Smooth muscle cell (in vitro differentiated cells): ENCODE measurements at regions not wholly inside any gene's neighbourhood (a gene's known extent, or its start where the extent isn't known, plus 50 kb on each side); places are given as distances from the start of the nearest gene placed in this dataset.

ENCODE experiments used
- DNase-seq: peaks from one replicate; lab custom pipeline; 2025; ENCODE audit not compliant: unreplicated experiment; lab: John Stamatoyannopoulos, UW
- H2AFZ ChIP-seq: fragments of 200-600 bp; sonication (generic); 2 replicates; pipeline ENCODE4 v1.6.0; 2016; ENCODE audit warnings: antibody characterized with exemption, low read depth, mild to moderate bottlenecking
- H3F3A ChIP-seq: fragments of 200-600 bp; sonication (generic); 2 replicates; pipeline ENCODE4 v1.6.0; 2017; ENCODE audit warnings: antibody characterized with exemption, low read depth
- H3K27ac ChIP-seq: fragments of 200-600 bp; sonication (generic); 2 replicates; pipeline ENCODE4 v1.5.1; 2016; ENCODE audit warnings: low read depth, mild to moderate bottlenecking
- H3K27me3 ChIP-seq: fragments of 200-600 bp; sonication (generic); 2 replicates; pipeline ENCODE4 v1.6.1; 2016; ENCODE audit warnings: low read depth, mild to moderate bottlenecking
- H3K36me3 ChIP-seq: fragments of 200-600 bp; sonication (generic); 2 replicates; pipeline ENCODE4 v1.5.1; 2016; ENCODE audit warnings: low read depth
- H3K4me1 ChIP-seq: fragments of 200-600 bp; sonication (generic); 2 replicates; pipeline ENCODE4 v1.5.1; 2016; ENCODE audit warnings: low read depth
- H3K4me2 ChIP-seq: fragments of 200-600 bp; sonication (generic); 2 replicates; pipeline ENCODE4 v1.6.0; 2016; ENCODE audit warnings: mild to moderate bottlenecking
- H3K4me3 ChIP-seq: fragments of 200-600 bp; sonication (generic); 2 replicates; pipeline ENCODE4 v1.5.1; 2016; ENCODE audit warnings: mild to moderate bottlenecking
- H3K79me2 ChIP-seq: fragments of 200-600 bp; sonication (generic); 2 replicates; pipeline ENCODE4 v1.6.0; 2016; ENCODE audit warnings: low read depth, mild to moderate bottlenecking
- H3K9ac ChIP-seq: fragments of 200-600 bp; sonication (generic); 2 replicates; pipeline ENCODE4 v1.6.0; 2016; ENCODE audit warnings: low read depth
- H3K9me3 ChIP-seq: fragments of 200-600 bp; sonication (generic); replicated peaks from 2 replicates; pipeline ENCODE4 v1.5.1; 2016; ENCODE audit warnings: low read depth
- H4K20me1 ChIP-seq: fragments of 200-600 bp; sonication (generic); 2 replicates; pipeline ENCODE4 v1.6.0; 2016; ENCODE audit warnings: low read depth
- WGBS: methylation state at CpG from one replicate; pipeline ENCODE4 v1.1.7; 2016; ENCODE audit warnings: low lambda C conversion rate; 5-methylcytosine and 5-hydroxymethylcytosine counted together
- TF ChIP-seq, protein P1 (sequence below): fragments of 200-600 bp; sonication (generic); IDR thresholded peaks from 2 replicates; pipeline ENCODE4 v1.5.1; 2017; ENCODE audit warnings: borderline replicate concordance, mild to moderate bottlenecking, antibody characterized with exemption; ENCODE audit not compliant: insufficient read depth, poor library complexity, severe bottlenecking

DNA sequence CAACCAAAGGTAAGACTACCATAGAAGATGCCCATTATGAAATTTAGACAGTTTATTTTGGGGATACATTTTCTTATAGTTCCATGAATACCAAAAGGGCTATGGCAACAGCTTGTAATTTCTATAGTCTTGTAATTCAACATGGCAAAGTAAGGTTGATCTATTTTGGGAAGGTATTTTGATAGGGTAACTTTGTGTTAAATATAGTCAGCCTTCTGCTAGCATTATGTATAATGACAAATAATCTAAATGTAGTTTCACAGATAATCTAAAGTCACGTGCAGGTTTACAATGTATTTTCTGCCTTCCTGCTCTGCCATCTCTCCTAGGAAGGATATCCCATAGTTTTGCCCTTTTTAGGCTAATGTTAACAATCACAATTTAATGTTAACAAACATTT lies 85.9 kb upstream of the DPH5 start:
- no peaks in the 10 kb centered on the region for H3K4me1 ChIP-seq
- no peaks in the 10 kb centered on the region for H3F3A ChIP-seq
- H3K4me2 ChIP-seq, result no peak overlapping the region
- no peaks in the 10 kb centered on the region for H3K9me3 ChIP-seq
- H2AFZ ChIP-seq, result no peak overlapping the region
- H3K79me2 ChIP-seq, result no peaks in the 10 kb centered on the region
- H3K9ac ChIP-seq, result no peak overlapping the region
- DNase-seq, result no peak
- H3K27me3 ChIP-seq, result no peaks in the 10 kb centered on the region
- 72% methylated on average over 1 of the region's 1 CpG for WGBS
- H3K36me3 ChIP-seq, result no peaks in the 10 kb centered on the region
- H3K27ac ChIP-seq, result no peak overlapping the region
- H3K4me3 ChIP-seq, result no peak overlapping the region
- TF ChIP-seq, protein P1, sequence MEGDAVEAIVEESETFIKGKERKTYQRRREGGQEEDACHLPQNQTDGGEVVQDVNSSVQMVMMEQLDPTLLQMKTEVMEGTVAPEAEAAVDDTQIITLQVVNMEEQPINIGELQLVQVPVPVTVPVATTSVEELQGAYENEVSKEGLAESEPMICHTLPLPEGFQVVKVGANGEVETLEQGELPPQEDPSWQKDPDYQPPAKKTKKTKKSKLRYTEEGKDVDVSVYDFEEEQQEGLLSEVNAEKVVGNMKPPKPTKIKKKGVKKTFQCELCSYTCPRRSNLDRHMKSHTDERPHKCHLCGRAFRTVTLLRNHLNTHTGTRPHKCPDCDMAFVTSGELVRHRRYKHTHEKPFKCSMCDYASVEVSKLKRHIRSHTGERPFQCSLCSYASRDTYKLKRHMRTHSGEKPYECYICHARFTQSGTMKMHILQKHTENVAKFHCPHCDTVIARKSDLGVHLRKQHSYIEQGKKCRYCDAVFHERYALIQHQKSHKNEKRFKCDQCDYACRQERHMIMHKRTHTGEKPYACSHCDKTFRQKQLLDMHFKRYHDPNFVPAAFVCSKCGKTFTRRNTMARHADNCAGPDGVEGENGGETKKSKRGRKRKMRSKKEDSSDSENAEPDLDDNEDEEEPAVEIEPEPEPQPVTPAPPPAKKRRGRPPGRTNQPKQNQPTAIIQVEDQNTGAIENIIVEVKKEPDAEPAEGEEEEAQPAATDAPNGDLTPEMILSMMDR, result no peak
- no peaks in the 10 kb centered on the region for H4K20me1 ChIP-seq

DNA sequence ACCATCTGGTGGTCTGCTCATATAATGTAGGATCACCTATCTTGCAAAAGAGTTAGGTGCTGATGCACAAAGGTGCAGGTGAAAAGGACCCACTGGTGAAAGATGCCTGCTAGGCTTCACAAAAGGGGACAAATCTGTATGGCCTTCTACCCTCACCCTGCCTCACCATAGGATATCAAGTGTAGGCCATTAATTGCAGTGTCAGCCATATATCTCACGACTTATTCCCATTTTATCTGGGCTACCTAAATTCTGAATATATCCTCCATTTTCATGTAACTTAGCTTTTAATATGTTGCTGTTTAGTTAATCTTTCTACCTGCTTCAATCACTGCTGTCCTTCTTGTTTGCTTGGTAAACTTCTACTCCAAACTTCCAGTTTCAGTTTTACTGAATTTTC lies 84.2 kb upstream of the DPH5 start:
- Histone ChIP-seq H4K20me1 (no peaks in the 10 kb centered on the region), H3K27ac (no peak overlapping the region), H3K4me3 (no peak overlapping the region), H3K79me2 (no peaks in the 10 kb centered on the region), H3K4me2 (no peak overlapping the region), H3K36me3 (no peaks in the 10 kb centered on the region), H2AFZ (no peak overlapping the region), H3K27me3 (no peaks in the 10 kb centered on the region), H3K9me3 (no peaks in the 10 kb centered on the region), H3K9ac (no peak overlapping the region), H3K4me1 (peaks cover 5% of the 10 kb centered on the region), H3F3A (no peaks in the 10 kb centered on the region)
- TF ChIP-seq, protein P1, result no peak
- WGBS, result 92% methylated on average over 1 of the region's 1 CpG
- no peak for DNase-seq

DNA sequence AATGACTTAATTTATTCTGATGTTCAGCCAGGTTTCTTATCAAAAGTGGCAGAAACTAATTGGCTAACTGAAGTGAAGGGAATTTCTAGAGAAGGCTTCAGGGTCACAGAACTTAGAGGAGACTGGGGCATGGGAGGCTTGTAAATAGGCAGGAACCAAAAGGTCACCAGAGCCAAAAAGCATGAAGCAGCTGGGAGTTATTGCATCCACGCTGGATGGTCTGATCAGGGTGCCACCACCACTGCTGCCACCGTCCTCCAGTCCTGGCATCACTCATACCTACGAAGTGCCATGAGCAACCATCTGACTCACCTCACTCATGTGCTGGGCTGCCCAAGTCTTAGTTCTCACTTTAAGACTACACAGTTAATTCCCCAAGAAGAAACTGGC lies 82.5 kb upstream of the DPH5 start:
- no peak overlapping the region for H3K9ac ChIP-seq
- H3F3A ChIP-seq, result no peaks in the 10 kb centered on the region
- DNase-seq, result no peak
- no peak overlapping the region for H3K4me2 ChIP-seq
- no peaks in the 10 kb centered on the region for H3K79me2 ChIP-seq
- TF ChIP-seq, protein P1, result no peak
- H4K20me1 ChIP-seq, result no peaks in the 10 kb centered on the region
- no peak overlapping the region for H3K27ac ChIP-seq
- H3K27me3 ChIP-seq, result no peaks in the 10 kb centered on the region
- H3K4me3 ChIP-seq, result no peak overlapping the region
- 87% methylated on average over 3 of the region's 3 CpGs for WGBS
- H3K9me3 ChIP-seq, result no peaks in the 10 kb centered on the region
- no peaks in the 10 kb centered on the region for H3K36me3 ChIP-seq
- H3K4me1 ChIP-seq, result peaks cover 5% of the 10 kb centered on the region
- H2AFZ ChIP-seq, result no peak overlapping the region

DNA sequence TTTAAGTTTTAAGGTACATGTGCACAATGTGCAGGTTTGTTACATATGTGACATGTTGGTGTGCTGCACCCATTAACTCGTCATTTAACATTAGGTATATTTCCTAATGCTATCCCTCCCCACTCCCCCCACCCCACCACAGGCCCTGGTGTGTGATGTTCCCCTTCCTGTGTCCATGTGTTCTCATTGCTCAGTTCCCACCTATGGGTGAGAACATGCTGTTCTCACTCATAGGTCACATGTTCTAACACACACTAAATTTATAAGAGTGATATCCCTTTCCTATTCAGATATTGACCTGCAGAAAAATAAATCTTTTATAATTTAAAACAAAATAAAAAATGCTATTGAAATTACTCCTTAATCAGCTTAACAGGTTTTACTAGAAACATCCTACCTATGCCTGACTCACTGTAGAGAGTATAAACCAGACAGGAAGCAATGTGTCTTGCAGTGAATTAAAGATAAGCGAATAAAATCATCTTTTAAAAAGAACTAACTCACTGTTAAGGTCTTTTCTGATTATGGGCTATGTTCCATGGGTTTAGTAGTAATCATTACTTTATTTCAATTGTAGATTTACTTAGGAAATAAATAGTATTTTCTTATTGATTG lies 82.0 kb upstream of the DPH5 start:
- Histone ChIP-seq H3K36me3 (no peaks in the 10 kb centered on the region), H3K27ac (no peak overlapping the region), H3K4me3 (no peak overlapping the region), H3K79me2 (no peaks in the 10 kb centered on the region), H2AFZ (no peak overlapping the region), H3K9ac (no peak overlapping the region), H4K20me1 (no peaks in the 10 kb centered on the region), H3K4me1 (peaks cover 5% of the 10 kb centered on the region), H3K4me2 (no peak overlapping the region), H3F3A (no peaks in the 10 kb centered on the region), H3K27me3 (no peaks in the 10 kb centered on the region), H3K9me3 (no peaks in the 10 kb centered on the region)
- no peak for DNase-seq
- 88% methylated on average over 2 of the region's 2 CpGs for WGBS
- TF ChIP-seq, protein P1, result no peak
